ENCODE measurements at regions not wholly inside any gene's neighbourhood (a gene's known extent, or its start where the extent isn't known, plus 50 kb on each side); places are given as distances from the start of the nearest gene placed in this dataset.

- no peak for DNase-seq (ENCODE audit: low spot score)
These were observed 318.6 kb downstream of the PMP22 start for GRCh38 chr17:14946481-14946880.

- DNase-seq (ENCODE audit: low spot score), result no peak
These were observed 322.5 kb downstream of the PMP22 start for GRCh38 chr17:14942526-14943190.

- no peak for DNase-seq (ENCODE audit: low spot score)
These were observed 324.2 kb downstream of the PMP22 start for GRCh38 chr17:14940938-14941265.

GRCh38 chr17:14940108-14940937, 324.8 kb downstream of the PMP22 start:
- no peak for DNase-seq (ENCODE audit: low spot score)

GRCh38 chr17:14935845-14936485, 329.2 kb downstream of the PMP22 start:
- no peak for DNase-seq (ENCODE audit: low spot score)

- DNase-seq (ENCODE audit: low spot score), result no peak
These were observed 329.8 kb downstream of the PMP22 start for GRCh38 chr17:14935139-14935841.

- DNase-seq (ENCODE audit: low spot score), result no peak
These were observed 331.4 kb downstream of the PMP22 start for GRCh38 chr17:14933676-14934075.

GRCh38 chr17:14926526-14927122, 338.5 kb downstream of the PMP22 start:
- DNase-seq (ENCODE audit: low spot score), result peak; percentile 32

GRCh38 chr17:14926073-14926472, 339.1 kb downstream of the PMP22 start:
- DNase-seq (ENCODE audit: low spot score), result no peak

GRCh38 chr17:14925498-14925897, 339.6 kb downstream of the PMP22 start:
- no peak for DNase-seq (ENCODE audit: low spot score)

- DNase-seq (ENCODE audit: low spot score), result no peak
These were observed 341.1 kb downstream of the PMP22 start for GRCh38 chr17:14923981-14924380.

GRCh38 chr17:14922411-14922810, 342.7 kb downstream of the PMP22 start:
- no peak for DNase-seq (ENCODE audit: low spot score)

GRCh38 chr17:14921936-14922335, 343.2 kb downstream of the PMP22 start:
- no peak for DNase-seq (ENCODE audit: low spot score)

- DNase-seq (ENCODE audit: low spot score), result no peak
These were observed 345.4 kb downstream of the PMP22 start for GRCh38 chr17:14919631-14920213.

GRCh38 chr17:14919094-14919493, 346.0 kb downstream of the PMP22 start:
- DNase-seq (ENCODE audit: low spot score), result no peak

GRCh38 chr17:14918540-14918939, 346.6 kb downstream of the PMP22 start:
- DNase-seq (ENCODE audit: low spot score), result no peak

- DNase-seq (ENCODE audit: low spot score), result no peak
These were observed 354.2 kb downstream of the PMP22 start for GRCh38 chr17:14910916-14911315.

GRCh38 chr17:14904386-14904785, 360.7 kb downstream of the PMP22 start:
- DNase-seq (ENCODE audit: low spot score), result no peak

GRCh38 chr17:14903854-14904253, 361.3 kb downstream of the PMP22 start:
- no peak for DNase-seq (ENCODE audit: low spot score)

- no peak for DNase-seq (ENCODE audit: low spot score)
These were observed 362.3 kb downstream of the PMP22 start for GRCh38 chr17:14902803-14903202.

GRCh38 chr17:14902297-14902696, 362.8 kb downstream of the PMP22 start:
- no peak for DNase-seq (ENCODE audit: low spot score)

- DNase-seq (ENCODE audit: low spot score), result no peak
These were observed 363.8 kb downstream of the PMP22 start for GRCh38 chr17:14901376-14901775.
